OCI-LY7 (cell line): ENCODE measurements at regions not wholly inside any gene's neighbourhood (a gene's known extent, or its start where the extent isn't known, plus 50 kb on each side); places are given as distances from the start of the nearest gene placed in this dataset.

ENCODE experiments used
- CTCF ChIP-seq: fragments of 200-600 bp; sonication (generic); conservative IDR thresholded peaks from 2 replicates; pipeline ENCODE4 v1.5.1; 2014; ENCODE audit warnings: mild to moderate bottlenecking, antibody characterized with exemption, low read length, moderate library complexity, mixed read lengths
- EZH2phosphoT487 ChIP-seq: fragments of 200-600 bp; sonication (generic); IDR thresholded peaks from 2 replicates; pipeline ENCODE4 v1.6.1; 2018; ENCODE audit warnings: low read depth, borderline replicate concordance, mild to moderate bottlenecking, mixed run types, antibody characterized with exemption, low read length, moderate library complexity, mixed read lengths

- no peak for TF ChIP-seq CTCF
- no peak for TF ChIP-seq EZH2phosphoT487
Measured at GRCh38 chr4:106450249-106450648, 81.7 kb upstream of the GIMD1 start.
